NCI-H2029 (cell line): ENCODE measurements at regions not wholly inside any gene's neighbourhood (a gene's known extent, or its start where the extent isn't known, plus 50 kb on each side); places are given as distances from the start of the nearest gene placed in this dataset.
"Not testable (repeated sequence)": the region's sequence is repeated elsewhere in the genome, so short reads cannot be mapped to it uniquely, and the experiment has no call there.

Experiments used
- DNase-seq: peaks from one replicate; lab custom pipeline; 2025; lab: John Stamatoyannopoulos, UW

DNA sequence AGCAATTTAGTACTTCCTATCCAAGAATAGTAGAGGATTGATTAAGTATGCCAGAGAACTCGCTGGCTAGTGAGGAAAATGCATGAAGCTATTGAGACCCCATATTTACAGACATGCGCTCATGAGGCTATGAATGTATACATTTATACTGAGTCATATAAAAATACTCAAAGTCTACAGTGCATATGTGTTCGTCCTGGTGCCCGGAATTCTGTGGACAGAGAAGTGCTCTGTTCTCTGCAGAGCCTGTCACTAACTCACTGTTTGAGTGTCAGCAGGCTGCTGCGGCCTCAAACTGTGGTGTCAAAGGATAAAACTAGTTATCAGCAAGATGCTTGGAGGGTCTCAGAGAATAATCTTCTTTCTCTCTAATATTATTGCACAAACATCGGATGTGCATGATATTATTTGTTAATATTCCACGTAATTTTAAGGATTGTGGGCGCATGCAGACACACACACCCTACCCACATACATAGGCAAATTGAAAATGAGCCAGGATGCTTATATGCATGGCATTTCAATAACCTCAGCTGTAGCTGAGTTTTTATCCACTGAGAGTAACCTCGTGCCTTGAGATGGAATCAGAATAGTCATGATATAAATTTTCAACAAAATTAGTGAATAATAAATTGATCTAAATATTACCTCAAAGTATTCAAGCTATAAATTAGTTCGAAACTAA lies 50.0 kb upstream of the TSC22D2 start:
- DNase-seq = no peak

- no peak for DNase-seq
These were observed 51.0 kb upstream of the TSC22D2 start for GRCh38 chr3:150357140-150357539.

- DNase-seq = no peak
These were observed 52.5 kb upstream of the TSC22D2 start for GRCh38 chr3:150355574-150355973.

GRCh38 chr3:150352931-150353330 lies 55.2 kb upstream of the TSC22D2 start:
- DNase-seq = no peak

DNA sequence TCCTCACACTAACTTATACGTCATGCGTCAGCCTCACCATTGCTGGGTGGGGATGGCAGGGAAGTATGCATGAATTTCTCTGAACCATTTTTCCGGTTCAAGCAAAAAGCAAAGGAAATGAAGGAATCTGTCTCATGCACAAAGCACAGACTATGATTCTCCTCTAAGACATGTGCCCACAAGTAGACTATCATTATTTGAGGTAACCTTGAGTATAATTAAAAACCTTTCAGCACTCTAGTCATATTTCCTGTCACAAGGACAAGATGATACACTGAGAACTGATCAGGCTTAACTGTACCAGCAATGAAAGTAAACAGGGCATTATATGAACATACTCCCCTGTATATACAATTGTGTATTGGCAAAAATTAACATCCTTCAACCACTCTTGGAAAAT lies 56.7 kb upstream of the TSC22D2 start:
- no peak for DNase-seq

- DNase-seq = no peak
These were observed 58.6 kb upstream of the TSC22D2 start for GRCh38 chr3:150349314-150350097.

DNA sequence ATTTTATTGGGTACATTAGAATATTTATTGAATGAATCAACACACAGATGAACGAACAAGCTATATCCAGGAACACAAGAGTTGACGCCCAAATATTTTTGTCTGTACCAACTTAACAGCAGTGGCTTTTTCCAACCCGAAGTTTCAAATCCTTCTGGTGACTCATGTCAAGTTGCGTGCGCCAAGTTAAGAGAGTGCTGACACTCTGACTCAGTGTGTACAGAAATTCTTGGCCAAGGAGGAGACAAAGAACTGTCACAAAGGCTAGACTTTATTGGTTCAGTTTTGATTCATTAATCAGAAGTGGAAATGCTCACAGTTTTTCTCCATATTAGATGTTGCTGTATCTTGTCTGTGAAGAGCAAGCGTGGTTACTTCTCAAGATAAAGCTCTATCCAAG lies 59.6 kb upstream of the TSC22D2 start:
- no peak for DNase-seq

DNA sequence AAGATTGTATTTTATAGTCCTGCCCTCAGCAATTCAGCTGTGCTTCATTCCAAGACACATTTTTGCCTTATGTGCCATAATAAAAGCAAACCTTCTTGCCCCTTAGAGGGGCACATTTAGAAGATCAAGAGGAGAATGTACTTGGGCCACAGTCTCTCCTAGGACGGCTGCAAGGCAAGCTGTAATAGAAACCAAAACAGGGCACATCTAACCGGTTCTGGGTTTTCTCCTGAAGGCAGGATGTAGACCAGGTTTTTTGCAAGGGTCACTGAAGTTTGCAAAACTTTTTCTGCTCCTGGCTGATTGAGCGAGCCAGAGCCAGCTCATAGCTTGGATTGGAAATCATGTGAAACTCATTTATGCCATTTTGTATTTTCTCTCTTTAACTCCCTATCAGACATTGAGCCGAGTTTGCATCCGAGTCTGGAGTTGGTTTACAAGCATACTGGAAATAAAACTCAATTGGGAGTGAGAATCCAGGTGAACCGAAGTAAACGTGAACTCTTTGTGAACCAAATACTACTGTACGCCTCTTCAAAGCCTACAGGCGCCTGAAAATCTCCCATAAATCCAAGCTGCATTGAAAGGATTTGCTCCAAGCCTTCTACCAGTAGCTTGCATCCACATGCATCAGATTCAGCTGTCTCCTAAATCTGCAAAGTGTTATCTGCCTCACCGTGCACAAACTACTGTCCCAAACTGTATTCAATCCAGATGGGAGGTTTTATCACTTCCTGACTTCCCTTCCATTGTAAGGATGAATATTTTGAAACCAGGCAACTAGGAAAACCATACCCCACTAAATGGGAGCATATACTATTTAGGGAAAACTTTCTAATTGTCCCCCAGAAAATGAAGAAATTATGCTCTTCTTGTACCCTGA lies 60.9 kb upstream of the TSC22D2 start:
- no peak for DNase-seq

- no peak for DNase-seq
These were observed 61.8 kb upstream of the TSC22D2 start for GRCh38 chr3:150346266-150346665.

- no peak for DNase-seq
These were observed 63.0 kb upstream of the TSC22D2 start for GRCh38 chr3:150345021-150345538.

DNA sequence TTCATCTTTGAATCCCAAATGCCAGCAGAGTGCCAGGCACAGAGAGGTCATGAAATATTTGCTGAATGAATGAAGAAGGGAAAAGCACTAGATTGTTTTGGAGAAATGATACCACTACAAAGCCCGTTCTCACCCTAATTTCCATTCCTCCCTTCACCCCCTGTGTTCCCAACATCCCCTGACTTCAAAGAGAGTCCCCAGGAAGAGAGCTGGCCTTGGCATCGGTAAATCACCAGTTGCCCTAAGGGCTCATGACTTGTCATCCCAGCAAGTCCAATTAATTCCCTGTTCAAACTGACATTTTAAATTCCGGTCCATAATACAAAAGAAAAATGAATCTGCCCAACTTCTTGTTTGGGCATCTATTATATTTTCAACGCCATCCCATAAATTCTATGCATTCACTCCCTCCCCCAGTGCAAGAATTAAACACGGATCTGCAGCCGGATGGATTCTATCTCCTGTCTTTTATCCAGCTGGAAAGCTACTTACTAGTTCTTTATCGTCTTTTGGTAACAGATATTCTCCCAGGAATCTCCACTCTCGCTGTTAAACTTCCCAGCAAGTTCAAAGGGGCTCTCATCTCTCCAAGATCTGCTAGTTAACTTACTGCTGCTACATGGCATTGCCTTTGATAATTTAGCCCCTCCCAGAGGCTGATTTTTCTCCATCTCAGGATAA lies 63.9 kb upstream of the TSC22D2 start:
- DNase-seq = no peak

DNA sequence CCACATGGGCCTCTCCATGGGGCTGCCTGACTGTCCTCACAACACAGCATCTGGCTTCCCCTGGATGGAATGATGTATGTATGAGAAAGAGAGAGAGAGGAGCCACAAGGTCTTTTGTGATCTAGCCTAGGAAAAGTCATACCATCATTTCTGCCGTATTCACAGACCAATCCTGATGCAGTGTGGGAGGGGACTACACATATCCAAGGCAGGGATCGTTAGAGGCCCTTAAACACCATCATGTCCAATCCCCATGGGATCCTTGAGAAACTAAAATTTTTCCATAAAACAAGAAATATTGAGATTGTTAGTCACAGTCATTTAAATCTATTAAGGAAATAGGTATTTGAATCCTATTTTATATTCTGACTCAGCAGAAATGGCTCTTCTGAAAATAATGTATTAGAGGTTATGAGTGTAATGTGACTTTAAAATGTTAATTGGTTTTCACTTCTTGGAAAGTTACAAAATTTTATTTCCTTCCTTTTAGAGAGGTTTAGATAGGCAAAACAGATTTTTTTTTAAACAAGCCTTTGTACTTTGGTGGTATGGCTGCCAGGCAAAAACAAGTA lies 65.1 kb upstream of the TSC22D2 start:
- DNase-seq = no peak

DNA sequence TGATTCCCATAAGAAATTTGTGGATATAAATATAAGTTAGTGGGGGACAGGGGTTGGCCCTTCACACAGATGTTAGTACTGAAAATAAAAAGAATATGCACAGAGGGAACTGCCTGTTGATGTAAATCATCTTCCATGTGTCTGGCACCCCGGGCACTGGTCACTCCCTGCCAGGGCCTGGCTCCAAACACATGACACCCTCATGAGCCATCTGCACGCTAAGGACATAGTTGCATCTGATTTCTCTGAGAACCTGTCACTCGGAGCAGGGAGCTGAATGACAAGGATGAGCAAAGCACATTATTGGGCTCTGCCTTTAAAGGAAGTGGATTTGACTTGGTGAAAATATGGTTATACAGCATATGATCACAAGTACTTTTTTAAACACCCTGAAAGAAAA lies 66.2 kb upstream of the TSC22D2 start:
- DNase-seq = no peak

GRCh38 chr3:150336363-150336762 lies 71.7 kb upstream of the TSC22D2 start:
- not testable (repeated sequence) for DNase-seq

DNA sequence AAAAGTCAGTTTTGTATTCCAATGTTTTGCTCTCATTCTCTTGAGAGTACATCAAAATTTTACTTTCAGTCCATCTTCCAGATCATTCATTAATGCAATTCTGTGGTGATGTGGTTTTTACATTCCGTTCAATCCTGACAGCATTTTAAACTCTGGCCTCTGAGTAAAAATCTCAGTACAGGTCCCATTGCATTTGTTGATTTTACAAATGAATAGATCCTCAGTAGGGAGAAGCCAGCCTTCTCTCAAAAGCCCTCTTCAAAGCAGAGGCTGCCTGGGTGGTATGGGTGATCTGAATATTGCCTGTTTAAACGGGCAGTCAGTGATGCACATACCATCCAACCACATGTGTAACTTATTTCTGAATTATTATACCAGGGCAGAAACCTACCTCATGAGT lies 72.5 kb upstream of the TSC22D2 start:
- DNase-seq = no peak

DNA sequence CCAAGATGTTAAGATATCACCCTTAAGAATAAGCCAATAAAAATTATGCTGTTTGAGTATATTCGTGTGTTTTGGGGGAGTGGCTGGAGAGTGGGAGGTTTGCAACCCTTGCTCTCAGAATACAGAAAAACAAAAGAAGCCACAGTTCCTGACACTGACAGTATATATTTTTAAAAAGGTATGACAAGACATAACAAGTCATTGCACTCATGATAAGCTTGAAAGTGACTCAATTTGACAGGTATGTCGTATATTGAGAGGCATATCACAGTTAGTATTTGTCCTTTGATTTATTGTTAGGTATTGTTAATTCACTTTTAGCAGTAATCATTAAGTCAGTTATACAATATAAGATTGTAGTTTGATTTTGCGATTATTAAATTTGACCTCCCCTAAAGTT lies 73.1 kb upstream of the TSC22D2 start:
- no peak for DNase-seq

DNA sequence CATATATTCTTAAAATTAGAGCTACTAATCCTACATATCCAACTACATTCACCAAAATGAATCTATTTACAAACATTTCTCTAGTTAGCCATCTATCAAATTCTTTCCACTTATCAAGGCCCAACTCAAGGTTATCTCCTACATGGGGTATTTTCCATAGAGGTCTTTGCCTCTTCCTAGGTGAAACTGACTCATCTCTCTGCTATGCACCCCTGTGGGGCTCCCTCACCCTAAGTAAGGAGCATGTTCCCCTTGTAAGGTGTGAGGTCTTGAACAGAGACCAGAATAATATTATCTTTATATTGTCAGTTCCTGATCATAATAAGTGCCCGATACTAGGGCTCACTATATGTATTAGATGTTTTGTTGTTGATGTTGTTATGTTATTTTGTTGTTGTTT lies 74.6 kb upstream of the TSC22D2 start:
- DNase-seq = no peak

DNA sequence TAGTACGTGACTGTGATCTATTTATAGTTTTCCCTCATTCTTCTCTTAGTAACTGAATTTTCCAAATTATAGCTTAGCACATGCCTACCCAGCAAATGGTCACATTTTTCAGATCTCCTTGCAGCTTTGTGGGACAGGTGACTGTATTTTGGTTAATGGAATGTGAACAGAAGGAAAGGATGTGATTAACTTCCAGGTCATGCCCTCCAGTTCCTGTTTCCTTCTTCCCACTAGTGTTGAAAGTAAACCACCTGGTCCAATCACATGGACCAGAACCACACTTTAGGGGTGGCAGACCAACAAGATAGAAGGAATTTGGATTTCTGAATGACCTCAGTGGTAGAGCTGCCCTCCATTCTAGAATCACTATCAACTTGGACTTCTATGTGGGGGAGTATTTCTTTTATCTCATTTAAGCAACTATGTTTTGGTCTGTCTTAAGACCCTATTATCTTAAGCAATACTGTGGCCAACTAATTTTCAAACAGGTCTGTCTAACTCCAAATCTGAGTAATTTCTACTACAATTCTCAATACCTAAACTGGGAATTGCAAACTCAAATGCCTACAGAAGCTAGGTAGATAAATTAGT lies 76.0 kb upstream of the TSC22D2 start:
- DNase-seq = no peak

DNA sequence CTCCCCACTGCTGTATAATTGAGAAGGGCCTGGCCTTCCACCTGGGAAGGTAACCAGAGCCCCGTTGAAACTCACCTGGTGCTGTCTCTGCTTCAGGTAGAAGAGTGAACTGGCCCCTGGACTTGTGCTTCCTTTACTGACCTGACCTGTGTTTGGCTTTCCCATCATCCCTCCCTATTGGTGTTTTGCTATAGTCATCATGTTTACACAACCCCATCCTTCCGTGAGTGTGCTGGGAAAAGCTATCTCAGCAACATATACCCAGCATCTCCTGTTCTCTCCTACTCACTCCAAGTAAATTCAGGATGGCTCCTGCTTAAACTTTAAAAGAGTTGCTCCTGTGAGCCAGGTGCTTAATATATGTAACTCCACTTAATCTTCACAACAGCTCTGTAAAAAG lies 77.2 kb upstream of the TSC22D2 start:
- no peak for DNase-seq

GRCh38 chr3:150330174-150330573 lies 77.9 kb upstream of the TSC22D2 start:
- DNase-seq = no peak

DNA sequence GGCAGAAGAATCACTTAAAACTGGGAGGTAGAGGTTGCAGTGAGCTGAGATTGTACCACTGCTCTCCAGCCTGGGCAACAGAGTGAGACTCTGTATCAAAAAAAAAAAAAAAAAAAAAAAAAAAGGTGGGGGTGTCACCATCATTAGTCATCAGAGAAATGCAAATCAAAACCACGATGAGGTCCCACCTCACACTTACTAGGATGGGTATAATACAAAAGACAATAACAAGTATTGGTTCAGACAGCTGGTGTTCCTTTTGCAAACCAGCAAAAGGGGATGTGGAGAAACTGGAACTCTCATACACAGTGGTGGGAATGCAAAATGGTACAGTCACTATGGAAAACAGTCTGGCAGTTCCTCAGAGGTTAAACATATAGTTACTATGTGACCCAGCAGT lies 78.7 kb upstream of the TSC22D2 start:
- no peak for DNase-seq
